Brain microvascular endothelial cell (primary cell): ENCODE measurements at regions not wholly inside any gene's neighbourhood (a gene's known extent, or its start where the extent isn't known, plus 50 kb on each side); places are given as distances from the start of the nearest gene placed in this dataset.

Experiments
- DNase-seq: peaks from one replicate; pipeline ENCODE4 v3.0.0-alpha.2; 2020
- H3K27ac ChIP-seq: fragments of 250-450 bp; sonication (Bioruptor Pico); 2 replicates; pipeline ENCODE4 v1.5.1; 2020; ENCODE audit warnings: mild to moderate bottlenecking, moderate library complexity
- H3K27me3 ChIP-seq: fragments of 250-450 bp; sonication (Bioruptor Pico); replicated peaks from 2 replicates; pipeline ENCODE4 v1.5.1; 2020; ENCODE audit warnings: mild to moderate bottlenecking
- H3K36me3 ChIP-seq: fragments of 250-450 bp; sonication (Bioruptor Pico); replicated peaks from 2 replicates; pipeline ENCODE4 v1.5.1; 2020; ENCODE audit warnings: mild to moderate bottlenecking
- H3K4me3 ChIP-seq: 2 replicates; pipeline ENCODE4 v1.5.1; 2011; ENCODE audit warnings: low read depth, mild to moderate bottlenecking, control low read depth, low read length, moderate library complexity
- CTCF ChIP-seq: IDR thresholded peaks from 2 replicates; pipeline ENCODE4 v1.5.1; 2011; ENCODE audit warnings: low read depth, mild to moderate bottlenecking, moderate library complexity, low read length, control low read depth, inconsistent platforms; ENCODE audit errors: missing control alignments
- in situ Hi-C: cut with HindIII; loops from 2 replicates; pipeline ENCODE4 v1.10.0; 2017; ENCODE audit warnings: low sequenced_read_pairs, low pct_ligation_motif_present

- DNase-seq, result no peak
- no peak for TF ChIP-seq CTCF
Observed at GRCh38 chr13:88097541-88097940, 426.4 kb downstream of the SLITRK5 start.

GRCh38 chr13:88103824-88104223 lies 432.7 kb downstream of the SLITRK5 start:
- H3K36me3 ChIP-seq, result no peaks in the 10 kb centered on the region
- in situ Hi-C loops, result no loop called here
- no peaks in the 10 kb centered on the region for H3K27me3 ChIP-seq
- H3K27ac ChIP-seq, result no peak overlapping the region
- DNase-seq, result no peak
- H3K4me3 ChIP-seq, result no peak overlapping the region
- TF ChIP-seq CTCF, result no peak

More at GRCh38 chr13:88097541-88097940, 426.4 kb downstream of the SLITRK5 start:
- Histone ChIP-seq H3K4me3 (no peak overlapping the region), H3K27ac (no peak overlapping the region), H3K27me3 (no peaks in the 10 kb centered on the region), H3K36me3 (no peaks in the 10 kb centered on the region)
- in situ Hi-C loops, result no loop called here

GRCh38 chr13:88104576-88104975 lies 433.4 kb downstream of the SLITRK5 start:
- H3K27ac ChIP-seq, result no peak overlapping the region
- no peak for TF ChIP-seq CTCF
- in situ Hi-C loops, result no loop called here
- H3K4me3 ChIP-seq, result no peak overlapping the region
- no peak for DNase-seq
- H3K27me3 ChIP-seq, result no peaks in the 10 kb centered on the region
- no peaks in the 10 kb centered on the region for H3K36me3 ChIP-seq

GRCh38 chr13:88107570-88107969 lies 436.4 kb downstream of the SLITRK5 start:
- TF ChIP-seq CTCF, result no peak
- DNase-seq, result no peak
- Histone ChIP-seq H3K4me3 (no peak overlapping the region), H3K36me3 (no peaks in the 10 kb centered on the region), H3K27ac (no peak overlapping the region), H3K27me3 (no peaks in the 10 kb centered on the region)
- in situ Hi-C loops, result no loop called here

- H3K4me3 ChIP-seq, result no peak overlapping the region
- H3K36me3 ChIP-seq, result no peaks in the 10 kb centered on the region
- TF ChIP-seq CTCF, result no peak
- H3K27ac ChIP-seq, result no peak overlapping the region
- in situ Hi-C loops, result no loop called here
- no peak for DNase-seq
- H3K27me3 ChIP-seq, result no peaks in the 10 kb centered on the region
Observed at GRCh38 chr13:88112526-88112925, 441.4 kb downstream of the SLITRK5 start.

- no peaks in the 10 kb centered on the region for H3K36me3 ChIP-seq
- no peak for DNase-seq
- no peak for TF ChIP-seq CTCF
- no peak overlapping the region for H3K4me3 ChIP-seq
- in situ Hi-C loops, result no loop called here
- H3K27me3 ChIP-seq, result no peaks in the 10 kb centered on the region
- no peak overlapping the region for H3K27ac ChIP-seq
Observed at GRCh38 chr13:88115976-88116375, 444.8 kb downstream of the SLITRK5 start.
